ENCODE measurements at regions not wholly inside any gene's neighbourhood (a gene's known extent, or its start where the extent isn't known, plus 50 kb on each side); places are given as distances from the start of the nearest gene placed in this dataset.

- WGBS (ENCODE audit: insufficient coverage, low coverage, missing lambda C conversion rate) = no CpG with 5 or more reads among the region's 3 CpGs
- Histone ChIP-seq H3K4me2 (ENCODE audit: insufficient read depth, low read length) (no peak overlapping the region), H2AFZ (ENCODE audit: low read depth, low read length) (no peak overlapping the region), H3K9ac (ENCODE audit: insufficient read depth in 1 of 2, low read depth in 2 of 2, low read length in 2 of 2) (no peak overlapping the region), H3K9me3 (replicated peaks; ENCODE audit: control insufficient read depth, insufficient read depth, low read depth, low read length) (no peaks in the 10 kb centered on the region), H3K4me3 (no peak overlapping the region), H4K20me1 (replicated peaks; ENCODE audit: control insufficient read depth, insufficient read depth, low read length) (no peaks in the 10 kb centered on the region), H3K27ac (ENCODE audit: extremely low read depth, low read depth, low read length) (no peak overlapping the region), H3K4me1 (replicated peaks in 1 of 2; ENCODE audit: control insufficient read depth in 2 of 2, insufficient read depth in 2 of 2, low read length in 2 of 2) (no peaks in the 10 kb centered on the region), H3K79me2 (ENCODE audit: control insufficient read depth, insufficient read depth, low read length) (no peaks in the 10 kb centered on the region), H3K27me3 (ENCODE audit: control insufficient read depth in 2 of 2, insufficient read depth in 2 of 2, low read length in 2 of 2) (no peaks in the 10 kb centered on the region), H3K9me1 (ENCODE audit: control insufficient read depth, insufficient read depth, low read length) (no peaks in the 10 kb centered on the region), H3K36me3 (ENCODE audit: control insufficient read depth, insufficient read depth, low read length) (no peaks in the 10 kb centered on the region)
- ATAC-seq = no peak
- no peak for DNase-seq (ENCODE audit: extremely low read depth in 1 of 4, low spot score in 3 of 4)
- no peak for FAIRE-seq
- no TSS peak for BruUV-seq (replicated peaks)
- CTCF ChIA-PET (ENCODE audit: low intra/inter-chr PET ratio) = no interaction called here
- POLR2A ChIA-PET = no interaction called here
- intact Hi-C loops (cut with micrococcal nuclease) = no loop called here
- in situ Hi-C loops (cut with MboI) = no loop called here
- TF ChIP-seq ZBTB2 (IDR thresholded peaks at IDR 0.05) (no peak), TFE3 (CRISPR knock-in tag; IDR thresholded peaks at IDR 0.05) (no peak), FOXA3 (CRISPR knock-in tag; conservative IDR thresholded peaks at IDR 0.05 in 1 of 2, IDR thresholded peaks at IDR 0.05 in 1 of 2) (no peak), ZNF140 (CRISPR knock-in tag; IDR thresholded peaks at IDR 0.05) (no peak), ARID1B (IDR thresholded peaks at IDR 0.05) (no peak), TCFL5 (CRISPR knock-in tag; conservative IDR thresholded peaks at IDR 0.05) (no peak), CHAMP1 (IDR thresholded peaks at IDR 0.05) (no peak), ZNF12 (CRISPR knock-in tag; IDR thresholded peaks at IDR 0.05) (no peak), NCOA1 (IDR thresholded peaks at IDR 0.05; ENCODE audit: low read depth) (no peak), ZNF280A (IDR thresholded peaks at IDR 0.05; ENCODE audit: low read depth, partially characterized antibody) (no peak), TRIM25 (IDR thresholded peaks at IDR 0.05; ENCODE audit: borderline replicate concordance) (no peak), ESRRB (CRISPR knock-in tag; IDR thresholded peaks at IDR 0.05; ENCODE audit: borderline replicate concordance) (no peak)
These were observed 1388.3 kb upstream of the C9orf72 start for GRCh38 chr9:28961623-28962022.

Measured in K562 (cell line).